AG10803 (cell line): ENCODE measurements at regions not wholly inside any gene's neighbourhood (a gene's known extent, or its start where the extent isn't known, plus 50 kb on each side); places are given as distances from the start of the nearest gene placed in this dataset.
"Not testable (repeated sequence)": the region's sequence is repeated elsewhere in the genome, so short reads cannot be mapped to it uniquely, and the experiment has no call there.

Experiments used
- DNase-seq: peaks from one replicate; pipeline ENCODE4 v3.0.0; 2010; ENCODE audit warnings: low read depth
- H3K4me3 ChIP-seq: 2 replicates; pipeline ENCODE4 v1.5.1; 2011; ENCODE audit warnings: mild to moderate bottlenecking, low read length, control low read depth
- TF ChIP-seq, protein P1 (sequence below): conservative IDR thresholded peaks from 2 replicates; pipeline ENCODE4 v1.5.1; 2011; ENCODE audit warnings: mild to moderate bottlenecking, low read length, control low read depth, inconsistent platforms

DNA sequence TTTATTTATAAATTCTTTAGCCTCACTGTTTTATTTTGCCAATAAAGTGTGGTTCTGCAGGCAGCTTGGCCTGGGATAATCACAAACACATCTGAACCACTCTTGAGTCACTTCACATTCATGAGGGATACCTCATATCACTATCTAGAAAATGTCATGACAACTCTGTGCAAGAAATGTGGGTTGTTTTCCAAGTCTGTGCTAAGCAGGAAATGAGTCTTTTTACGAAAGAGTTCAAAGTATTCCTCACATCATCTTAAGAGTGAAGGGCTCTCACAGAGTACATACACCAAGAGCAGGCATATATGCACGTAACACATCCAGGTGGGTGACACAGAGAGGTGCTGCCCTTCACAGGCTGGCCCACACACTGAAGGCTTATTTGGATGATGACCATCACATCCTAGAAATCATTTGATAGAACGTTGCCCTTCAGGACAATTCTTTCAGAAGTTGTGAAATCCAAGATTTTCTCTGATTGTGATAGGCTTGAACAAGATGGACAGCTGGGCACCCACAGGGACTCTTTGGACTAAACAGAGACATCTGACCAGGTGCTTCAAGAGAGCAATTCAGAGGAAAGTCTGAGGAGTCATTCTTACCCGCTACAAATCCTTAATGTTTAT is 811.1 kb upstream of the LRATD1 start:
- H3K4me3 ChIP-seq, result no peak overlapping the region
- DNase-seq, result peak; percentile 84
- TF ChIP-seq, protein P1, sequence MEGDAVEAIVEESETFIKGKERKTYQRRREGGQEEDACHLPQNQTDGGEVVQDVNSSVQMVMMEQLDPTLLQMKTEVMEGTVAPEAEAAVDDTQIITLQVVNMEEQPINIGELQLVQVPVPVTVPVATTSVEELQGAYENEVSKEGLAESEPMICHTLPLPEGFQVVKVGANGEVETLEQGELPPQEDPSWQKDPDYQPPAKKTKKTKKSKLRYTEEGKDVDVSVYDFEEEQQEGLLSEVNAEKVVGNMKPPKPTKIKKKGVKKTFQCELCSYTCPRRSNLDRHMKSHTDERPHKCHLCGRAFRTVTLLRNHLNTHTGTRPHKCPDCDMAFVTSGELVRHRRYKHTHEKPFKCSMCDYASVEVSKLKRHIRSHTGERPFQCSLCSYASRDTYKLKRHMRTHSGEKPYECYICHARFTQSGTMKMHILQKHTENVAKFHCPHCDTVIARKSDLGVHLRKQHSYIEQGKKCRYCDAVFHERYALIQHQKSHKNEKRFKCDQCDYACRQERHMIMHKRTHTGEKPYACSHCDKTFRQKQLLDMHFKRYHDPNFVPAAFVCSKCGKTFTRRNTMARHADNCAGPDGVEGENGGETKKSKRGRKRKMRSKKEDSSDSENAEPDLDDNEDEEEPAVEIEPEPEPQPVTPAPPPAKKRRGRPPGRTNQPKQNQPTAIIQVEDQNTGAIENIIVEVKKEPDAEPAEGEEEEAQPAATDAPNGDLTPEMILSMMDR, result no peak

DNA sequence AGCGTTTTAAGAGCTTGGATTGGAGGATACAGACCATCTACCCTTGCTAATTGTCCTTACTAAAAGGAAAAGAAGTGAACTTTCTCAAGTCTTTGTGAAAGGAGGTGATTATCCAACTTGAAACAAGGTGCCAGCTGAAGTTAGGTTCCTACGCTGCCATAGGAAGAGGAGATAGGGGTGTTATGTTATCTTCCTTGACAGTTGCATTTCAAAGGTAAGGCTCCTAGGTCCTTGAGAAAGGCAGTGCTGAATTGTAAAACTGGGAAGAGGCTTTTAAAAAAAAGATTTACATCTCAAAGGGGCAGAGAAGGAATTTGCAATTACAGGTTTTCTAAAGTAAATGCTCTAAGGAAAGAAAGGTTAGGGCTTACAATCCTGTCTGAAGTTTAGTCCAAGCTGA is 810.2 kb upstream of the LRATD1 start:
- no peak for DNase-seq
- no peak overlapping the region for H3K4me3 ChIP-seq
- TF ChIP-seq, protein P1, result no peak

DNA sequence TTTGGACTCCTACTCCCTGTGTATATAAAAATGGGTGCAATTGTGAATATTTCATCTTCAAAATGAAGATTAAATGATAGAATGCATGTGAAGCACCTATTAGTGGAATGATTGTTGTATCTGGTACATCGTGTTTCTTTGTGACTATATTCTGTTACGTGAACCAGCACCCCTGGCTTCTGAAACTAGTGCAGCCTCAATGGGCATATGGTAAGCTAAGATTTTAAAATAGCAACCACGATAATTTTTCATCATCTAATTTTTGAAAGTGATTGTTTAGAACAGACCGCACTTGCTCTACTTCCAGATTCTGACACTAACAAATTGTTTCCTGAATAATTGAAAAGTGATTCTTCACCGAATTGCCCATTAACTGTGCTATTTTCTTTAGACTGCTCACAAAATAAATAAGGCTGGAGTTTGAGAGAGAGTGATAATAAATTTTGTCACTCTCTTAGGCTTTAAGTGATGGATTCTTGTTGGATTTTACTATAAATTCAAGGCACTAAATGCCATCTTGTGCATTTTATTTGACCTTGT is 806.1 kb upstream of the LRATD1 start:
- no peak overlapping the region for H3K4me3 ChIP-seq

DNA sequence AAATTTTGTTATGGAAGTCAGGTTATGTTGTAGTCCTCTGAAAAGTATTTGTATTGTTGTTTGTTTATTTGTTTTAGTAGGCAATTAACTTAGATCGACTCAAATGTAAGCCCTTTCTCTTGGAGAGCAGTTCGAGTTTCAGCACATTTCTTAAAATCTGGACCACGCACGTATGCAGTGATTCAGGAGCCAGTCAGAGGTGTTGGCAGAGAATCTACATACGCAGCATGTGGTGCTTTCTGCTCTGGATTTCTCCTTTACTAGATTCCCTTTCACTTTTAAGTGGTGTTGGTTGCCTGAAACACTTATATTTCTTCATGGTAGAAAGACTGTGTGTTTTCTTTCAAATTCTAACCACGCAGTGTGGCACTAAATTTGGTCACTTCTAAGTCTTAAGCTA is 773.9 kb upstream of the LRATD1 start:
- peak; percentile 3 for DNase-seq
- TF ChIP-seq, protein P1, result no peak
- H3K4me3 ChIP-seq, result no peak overlapping the region

More for the DNA sequence above, 806.1 kb upstream of the LRATD1 start:
- TF ChIP-seq, protein P1, result no peak
- DNase-seq, result no peak

DNA sequence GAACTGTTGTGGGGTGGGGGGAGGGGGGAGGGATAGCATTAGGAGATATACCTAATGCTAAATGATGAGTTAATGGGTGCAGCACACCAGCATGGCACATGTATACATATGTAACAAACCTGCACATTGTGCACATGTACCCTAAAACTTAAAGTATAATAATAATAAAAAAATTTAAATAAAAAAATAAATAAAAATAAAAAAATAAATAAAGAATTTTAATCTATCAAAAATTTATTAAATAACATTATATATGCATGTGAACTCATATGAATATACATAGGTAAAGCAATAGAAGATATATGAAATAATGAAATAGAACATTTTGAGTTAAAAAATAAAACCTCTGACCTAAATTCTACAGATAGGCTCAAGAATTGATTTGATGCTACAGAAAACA is 764.2 kb upstream of the LRATD1 start:
- not testable (repeated sequence) for H3K4me3 ChIP-seq, DNase-seq

DNA sequence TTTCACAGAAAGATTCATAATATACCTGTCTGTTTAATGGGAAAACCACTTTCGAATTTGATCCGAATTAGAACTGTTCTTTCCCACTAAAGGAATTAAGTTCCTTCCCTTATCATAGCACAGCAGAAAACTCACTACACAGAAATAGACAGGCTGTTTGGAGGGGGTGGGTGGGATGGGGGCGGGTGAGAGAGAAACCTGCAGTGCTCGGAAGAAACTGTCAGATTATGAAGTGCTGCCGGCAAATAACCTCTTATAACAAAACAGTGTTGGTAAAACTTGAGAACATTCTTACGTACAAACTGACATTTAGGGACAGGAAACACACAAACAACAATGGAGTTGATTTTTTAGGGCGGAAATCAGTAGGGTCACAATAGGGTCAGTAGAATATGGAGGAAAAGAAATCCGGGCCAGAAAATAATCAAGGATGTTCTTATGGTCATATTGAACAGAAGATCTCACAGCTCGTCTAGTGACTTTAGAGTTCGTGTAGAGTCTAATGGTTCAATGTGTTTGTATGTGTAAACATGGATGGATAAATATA is 756.0 kb upstream of the LRATD1 start:
- TF ChIP-seq, protein P1, result no peak
- DNase-seq, result no peak
- no peak overlapping the region for H3K4me3 ChIP-seq

DNA sequence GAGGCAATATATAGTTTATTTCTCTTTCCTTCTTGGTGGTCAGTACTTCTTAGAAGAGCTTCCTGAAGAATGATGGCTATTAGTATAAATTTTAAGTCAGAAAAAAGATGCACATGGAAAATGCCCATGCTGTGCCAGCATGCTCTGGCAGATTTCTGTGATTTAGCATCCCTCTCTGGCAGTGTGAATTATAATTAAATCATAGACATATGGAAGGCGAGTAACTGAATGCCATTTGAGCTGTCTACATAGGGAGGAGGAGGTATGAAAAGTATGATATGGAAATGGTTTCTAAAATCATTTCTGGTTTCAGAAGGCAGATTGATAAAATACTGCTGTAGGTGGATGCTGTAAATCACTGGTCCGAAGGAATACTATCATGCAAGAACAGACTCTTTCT is 754.9 kb upstream of the LRATD1 start:
- H3K4me3 ChIP-seq, result no peak overlapping the region
- DNase-seq, result no peak
- TF ChIP-seq, protein P1, result no peak
